H1 (cell line): ENCODE measurements at regions not wholly inside any gene's neighbourhood (a gene's known extent, or its start where the extent isn't known, plus 50 kb on each side); places are given as distances from the start of the nearest gene placed in this dataset.

Experiments
- CTCF ChIA-PET: fragments of 300-600 bp; sonication (Branson Sonifier 250); formaldehyde crosslinking; loops from one replicate; lab custom pipeline; 2021; ENCODE audit not compliant: partially characterized antibody; lab: Charles Lee
- POLR2A ChIA-PET: fragments of 300-600 bp; sonication (Branson Sonifier 250); formaldehyde crosslinking; loops from one replicate; lab custom pipeline; 2021; ENCODE audit warnings: inconsistent platforms; ENCODE audit not compliant: partially characterized antibody; lab: Charles Lee
- DNase-seq, 2 experiments: peaks; one replicate each; pipeline versions ENCODE4 v3.0.0 to v3.0.0-alpha.2; 2010 to 2022; ENCODE audit warnings: low spot score in 2 of 2, low read depth in 1 of 2, mixed read lengths in 1 of 2
- FAIRE-seq: peaks from 2 replicates; lab custom pipeline; 2011; peaks lifted over from hg19 to GRCh38; lab: Jason Lieb, UNC
- H2AFZ ChIP-seq: 2 replicates; pipeline ENCODE4 v1.8.1; 2012; ENCODE audit warnings: low read length, inconsistent platforms
- H2AK5ac ChIP-seq: 2 replicates; pipeline ENCODE4 v1.6.1; 2013; ENCODE audit warnings: low read depth, low read length
- H2BK120ac ChIP-seq: replicated peaks from 2 replicates; pipeline ENCODE3; 2013; ENCODE audit warnings: low read depth, low read length, inconsistent platforms
- H2BK12ac ChIP-seq: 2 replicates; pipeline ENCODE4 v1.6.1; 2013; ENCODE audit warnings: low read depth, low read length
- H2BK15ac ChIP-seq: 2 replicates; pipeline ENCODE4 v1.6.1; 2013; ENCODE audit warnings: low read length
- H2BK20ac ChIP-seq: 2 replicates; pipeline ENCODE4 v1.6.1; 2013; ENCODE audit warnings: low read length
- H2BK5ac ChIP-seq: 2 replicates; pipeline ENCODE4 v1.6.1; 2013; ENCODE audit warnings: low read depth, low read length
- H3K14ac ChIP-seq: 2 replicates; pipeline ENCODE4 v1.6.1; 2013; ENCODE audit warnings: inconsistent platforms; ENCODE audit not compliant: insufficient read length
- H3K18ac ChIP-seq: 2 replicates; pipeline ENCODE4 v1.6.1; 2013; ENCODE audit warnings: low read length; ENCODE audit errors: extremely low read depth
- H3K23ac ChIP-seq: 2 replicates; pipeline ENCODE4 v1.6.1; 2013; ENCODE audit warnings: inconsistent platforms; ENCODE audit not compliant: insufficient read length
- H3K23me2 ChIP-seq: 2 replicates; pipeline ENCODE4 v1.6.1; 2013; ENCODE audit warnings: low read depth, low read length
- H3K27ac ChIP-seq: 2 replicates; pipeline ENCODE4 v1.6.1; 2011; ENCODE audit warnings: low read depth, low read length, inconsistent platforms
- H3K27me3 ChIP-seq, 4 experiments: replicated peaks in 1 of 4; 1 replicate in 1 of 4; 2 replicates in 3 of 4; pipeline versions ENCODE4 v1.6.1 to v1.8.1; 2011 to 2013; ENCODE audit warnings: low read length in 3 of 4, mild to moderate bottlenecking in 3 of 4, inconsistent platforms in 2 of 4, mixed read lengths in 2 of 4, moderate library complexity in 1 of 4; ENCODE audit not compliant: control insufficient read depth in 3 of 4, insufficient read depth in 3 of 4; ENCODE audit errors: extremely low read depth in 1 of 4
- H3K36me3 ChIP-seq, 4 experiments: 2 replicates each; pipeline versions ENCODE4 v1.6.1 to v1.8.1; 2011 to 2013; ENCODE audit warnings: mild to moderate bottlenecking in 4 of 4, low read length in 3 of 4, moderate library complexity in 2 of 4, control low read depth in 1 of 4, inconsistent platforms in 1 of 4; ENCODE audit not compliant: insufficient read depth in 4 of 4, control insufficient read depth in 2 of 4
- H3K4ac ChIP-seq: replicated peaks from 2 replicates; pipeline ENCODE3; 2013; ENCODE audit warnings: low read length, low read depth, mixed read lengths, inconsistent platforms; ENCODE audit not compliant: insufficient read length
- H3K4me1 ChIP-seq, 4 experiments: replicated peaks in 1 of 4; 1 replicate in 1 of 4; 2 replicates in 3 of 4; pipeline versions ENCODE4 v1.6.1 to v1.8.1; 2011 to 2013; ENCODE audit warnings: low read length in 3 of 4, inconsistent platforms in 2 of 4, mixed read lengths in 1 of 4; ENCODE audit not compliant: insufficient read depth in 4 of 4, control insufficient read depth in 3 of 4
- H3K4me2 ChIP-seq, 2 experiments: 2 replicates each; pipeline versions ENCODE4 v1.6.1 to v1.8.1; 2011 to 2013; ENCODE audit warnings: low read depth in 2 of 2, low read length in 2 of 2, control low read depth in 1 of 2, inconsistent platforms in 1 of 2, mild to moderate bottlenecking in 1 of 2; ENCODE audit not compliant: insufficient read depth in 1 of 2
- H3K4me3 ChIP-seq, 4 experiments: fragments of 200-600, 300-600 bp in 1 of 4; sonication (generic), shearing (Covaris generic), sonication (Bioruptor Twin) in 1 of 4; 2 replicates each; pipeline versions ENCODE4 v1.5.1 to v1.8.1; 2011 to 2016; ENCODE audit warnings: low read length in 4 of 4, low read depth in 3 of 4, control low read depth in 2 of 4, inconsistent platforms in 2 of 4, mild to moderate bottlenecking in 2 of 4, mixed read lengths in 1 of 4, moderate library complexity in 1 of 4; ENCODE audit not compliant: insufficient read depth in 2 of 4; ENCODE audit errors: extremely low read depth in 1 of 4
- H3K56ac ChIP-seq: replicated peaks from 2 replicates; pipeline ENCODE3; 2013; ENCODE audit warnings: low read depth, mild to moderate bottlenecking, mixed read lengths, low read length, inconsistent platforms; ENCODE audit not compliant: insufficient read length
- H3K79me1 ChIP-seq: 2 replicates; pipeline ENCODE4 v1.6.1; 2013; ENCODE audit warnings: low read depth, low read length, control low read depth
- H3K79me2 ChIP-seq, 2 experiments: 2 replicates each; pipeline versions ENCODE4 v1.6.1 to v1.8.1; 2012 to 2013; ENCODE audit warnings: low read length in 2 of 2, mild to moderate bottlenecking in 2 of 2, inconsistent platforms in 1 of 2; ENCODE audit not compliant: insufficient read depth in 2 of 2, control insufficient read depth in 1 of 2
- H3K9ac ChIP-seq, 4 experiments: replicated peaks in 1 of 4; 1 replicate in 1 of 4; 2 replicates in 3 of 4; pipeline versions ENCODE4 v1.6.1 to v1.8.1; 2011 to 2013; ENCODE audit warnings: low read depth in 3 of 4, low read length in 3 of 4, control low read depth in 2 of 4, mild to moderate bottlenecking in 2 of 4, moderate library complexity in 2 of 4, inconsistent platforms in 1 of 4; ENCODE audit errors: extremely low read depth in 1 of 4
- H3K9me3 ChIP-seq, 2 experiments: 2 replicates each; pipeline versions ENCODE4 v1.6.1 to v1.8.1; 2012 to 2013; ENCODE audit warnings: mild to moderate bottlenecking in 2 of 2, moderate library complexity in 2 of 2, control low read depth in 1 of 2, inconsistent platforms in 1 of 2, low read depth in 1 of 2, low read length in 1 of 2, mixed read lengths in 1 of 2; ENCODE audit not compliant: insufficient read depth in 2 of 2
- H4K20me1 ChIP-seq, 2 experiments: replicated peaks in 1 of 2; 2 replicates each; pipeline versions ENCODE3 to v1.8.1; 2011 to 2013; ENCODE audit warnings: inconsistent platforms in 2 of 2, low read length in 2 of 2, mild to moderate bottlenecking in 1 of 2; ENCODE audit not compliant: insufficient read depth in 2 of 2, control insufficient read depth in 1 of 2
- H4K5ac ChIP-seq: 2 replicates; pipeline ENCODE4 v1.6.1; 2013; ENCODE audit warnings: low read length, low read depth, mixed read lengths, inconsistent platforms; ENCODE audit not compliant: insufficient read length
- H4K8ac ChIP-seq: 2 replicates; pipeline ENCODE4 v1.8.0; 2013; ENCODE audit warnings: mild to moderate bottlenecking, moderate library complexity, low read length, inconsistent platforms; ENCODE audit not compliant: insufficient read depth; ENCODE audit errors: extremely low read depth
- H4K91ac ChIP-seq: replicated peaks from 2 replicates; pipeline ENCODE3; 2013; ENCODE audit warnings: low read length, mixed read lengths, inconsistent platforms; ENCODE audit not compliant: insufficient read length
- ASH2L ChIP-seq: fragments of 200-600, 300-600 bp; sonication (generic); IDR thresholded peaks from one replicate; pipeline ENCODE4 v1.7.1; 2017; ENCODE audit warnings: low read length
- GTF2F1 ChIP-seq: IDR thresholded peaks from 2 replicates; pipeline ENCODE4 v1.6.1; 2012; ENCODE audit warnings: low read depth, low read length, improper control_type of control experiment, borderline replicate concordance
- SP2 ChIP-seq: IDR thresholded peaks from 2 replicates; pipeline ENCODE4 v1.6.1; 2012; ENCODE audit warnings: mild to moderate bottlenecking, low read length, inconsistent platforms
- ZNF274 ChIP-seq: IDR thresholded peaks from 2 replicates; pipeline ENCODE4 v1.7.0; 2012; ENCODE audit warnings: low read length, borderline replicate concordance; ENCODE audit errors: extremely low read depth
- WGBS, 2 experiments: shearing (Covaris generic) in 1 of 2; methylation state at CpG; one replicate each; pipeline versions ENCODE4 v1.1.6 to v1.1.7; 2013 to 2015; ENCODE audit warnings: low lambda C conversion rate in 2 of 2, mixed read lengths in 2 of 2, inconsistent platforms in 1 of 2, low coverage in 1 of 2, missing lambda C conversion rate in 1 of 2; ENCODE audit not compliant: insufficient replicate concordance in 2 of 2, insufficient coverage in 1 of 2, insufficient read length in 1 of 2; ENCODE audit errors: extremely low coverage in 1 of 2, missing lambda C conversion rate in 1 of 2; 5-methylcytosine and 5-hydroxymethylcytosine counted together

DNA sequence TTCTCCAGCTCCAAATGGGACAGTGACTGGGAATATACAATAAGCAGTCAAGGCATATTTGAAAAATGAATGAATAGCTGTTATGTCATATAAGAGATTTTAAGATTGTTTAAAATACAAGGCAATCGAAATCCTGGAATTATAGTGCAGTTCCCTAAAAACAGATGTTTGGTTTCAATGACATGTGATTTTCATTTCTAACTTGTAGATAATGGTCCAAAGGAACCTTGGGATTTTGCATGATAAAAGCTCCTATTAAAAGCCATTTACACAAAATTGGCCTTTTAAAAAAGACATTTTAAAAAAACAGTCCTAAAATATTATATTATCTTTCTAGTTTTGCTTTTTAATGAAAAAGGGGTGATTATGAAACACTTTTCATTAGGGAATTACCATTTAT, 905.1 kb downstream of the GALC start:
- POLR2A ChIA-PET = no interaction called here
- Histone ChIP-seq H3K36me3 (no peaks in the 10 kb centered on the region), H3K4me2 (no peak overlapping the region), H3K27me3 (no peaks in the 10 kb centered on the region), H3K14ac (no peak overlapping the region), H3K4me1 (peaks cover 0 to 8% (median 2%) of the 10 kb centered on the region in 4 experiments; a peak in 2 of 7 replicates), H2AK5ac (no peak overlapping the region), H2BK20ac (no peak overlapping the region), H3K4ac (no peak overlapping the region), H3K9ac (no peak overlapping the region), H4K5ac (no peak overlapping the region), H2BK5ac (no peak overlapping the region), H4K8ac (no peak overlapping the region), H3K56ac (no peak overlapping the region), H2BK120ac (no peak overlapping the region), H3K79me1 (no peaks in the 10 kb centered on the region), H4K20me1 (no peaks in the 10 kb centered on the region), H3K23me2 (no peaks in the 10 kb centered on the region; the same call in 1 of the 2 replicates), H2AFZ (no peak overlapping the region), H3K79me2 (no peaks in the 10 kb centered on the region), H2BK12ac (no peak overlapping the region), H2BK15ac (no peak overlapping the region), H3K4me3 (no peak overlapping the region), H4K91ac (no peak overlapping the region), H3K23ac (no peak overlapping the region), H3K18ac (no peak overlapping the region), H3K9me3 (no peaks in the 10 kb centered on the region), H3K27ac (no peak overlapping the region)
- DNase-seq (no peak), FAIRE-seq (no peak)
- 72% methylated on average over 1 of the region's 1 CpG; no CpG with 5 or more reads in 1 of the 2 experiments for WGBS, 2 experiments
- CTCF ChIA-PET = interaction anchor here (0.7 to 1.9 kb wide), 4 partner anchors 22 to 247 kb away, joined by 3 to 8 read pairs (median 4); no protein-coding TSS in a partner anchor
- TF ChIP-seq GTF2F1 (no peak), ZNF274 (no peak), SP2 (no peak), ASH2L (no peak)
